Epithelial cell of esophagus (primary cell): ENCODE measurements at regions not wholly inside any gene's neighbourhood (a gene's known extent, or its start where the extent isn't known, plus 50 kb on each side); places are given as distances from the start of the nearest gene placed in this dataset.

Experiments
- DNase-seq: peaks from one replicate; pipeline ENCODE4 v3.0.0; 2010; ENCODE audit warnings: low read depth
- H3K4me3 ChIP-seq: 2 replicates; pipeline ENCODE4 v1.5.1; 2011; ENCODE audit warnings: mild to moderate bottlenecking, low read length, control low read depth
- CTCF ChIP-seq: IDR thresholded peaks from 2 replicates; pipeline ENCODE4 v1.5.1; 2011; ENCODE audit warnings: low read depth, mild to moderate bottlenecking, low read length, control low read depth, inconsistent platforms; ENCODE audit not compliant: insufficient read depth; ENCODE audit errors: missing control alignments

GRCh38 chr11:97968071-97968470, 1052.7 kb upstream of the CNTN5 start:
- no peak for TF ChIP-seq CTCF
- no peak overlapping the region for H3K4me3 ChIP-seq
- DNase-seq: peak; percentile 76

GRCh38 chr11:97972731-97973130, 1048.0 kb upstream of the CNTN5 start:
- no peak for DNase-seq
- no peak overlapping the region for H3K4me3 ChIP-seq
- TF ChIP-seq CTCF: no peak

- DNase-seq: no peak
- no peak overlapping the region for H3K4me3 ChIP-seq
- TF ChIP-seq CTCF: no peak
These were observed 1047.3 kb upstream of the CNTN5 start for GRCh38 chr11:97973352-97973857.

GRCh38 chr11:97974798-97975498, 1045.8 kb upstream of the CNTN5 start:
- TF ChIP-seq CTCF: no peak
- no peak overlapping the region for H3K4me3 ChIP-seq
- DNase-seq: no peak

GRCh38 chr11:97977726-97978125, 1043.0 kb upstream of the CNTN5 start:
- no peak overlapping the region for H3K4me3 ChIP-seq
- TF ChIP-seq CTCF: no peak
- DNase-seq: no peak

- H3K4me3 ChIP-seq: no peak overlapping the region
- no peak for DNase-seq
- no peak for TF ChIP-seq CTCF
These were observed 1041.0 kb upstream of the CNTN5 start for GRCh38 chr11:97979741-97980140.

GRCh38 chr11:97982512-97982911, 1038.2 kb upstream of the CNTN5 start:
- TF ChIP-seq CTCF: no peak
- no peak for DNase-seq
- H3K4me3 ChIP-seq: no peak overlapping the region
